Body of pancreas (tissue), 4 donors: ENCODE measurements at regions not wholly inside any gene's neighbourhood (a gene's known extent, or its start where the extent isn't known, plus 50 kb on each side); places are given as distances from the start of the nearest gene placed in this dataset.

Experiments
- CTCF ChIP-seq, 7 experiments: fragments of 450-650 bp in 4 of 7; fragments of 200-600 bp in 3 of 7; sonication (generic) in 3 of 7; IDR thresholded peaks; one replicate each; pipeline ENCODE4 v1.5.1; 2016 to 2019; ENCODE audit warnings: antibody characterized with exemption in 7 of 7
- POLR2A ChIP-seq, 3 donors: fragments of 450-650 bp; IDR thresholded peaks; one replicate each; pipeline ENCODE4 v1.6.1; 2016; ENCODE audit warnings: antibody characterized with exemption in 3 of 3, mild to moderate bottlenecking in 2 of 3

GRCh38 chr6:40654828-40655227 lies 67.7 kb upstream of the LRFN2 start:
- TF ChIP-seq CTCF (IDR thresholded peaks at IDR 0.05), result no peak
- no peak for TF ChIP-seq POLR2A (IDR thresholded peaks at IDR 0.05)
